Breast epithelium (tissue), 4 donors: ENCODE measurements at regions not wholly inside any gene's neighbourhood (a gene's known extent, or its start where the extent isn't known, plus 50 kb on each side); places are given as distances from the start of the nearest gene placed in this dataset.

Experiments
- DNase-seq, 2 donors: peaks; one replicate each; pipeline ENCODE4 v3.0.0-alpha.2; 2019; ENCODE audit warnings: low spot score in 2 of 2
- H3K27ac ChIP-seq, 2 donors: fragments of 200-600 bp; sonication (generic) in 1 of 2; one replicate each; pipeline ENCODE4 v1.5.1; 2016 to 2019; ENCODE audit warnings: mild to moderate bottlenecking in 1 of 2
- H3K27me3 ChIP-seq, 2 donors: fragments of 200-600 bp; sonication (generic) in 1 of 2; one replicate each; pipeline versions ENCODE4 v1.5.1 to v1.6.0; 2017 to 2019; ENCODE audit warnings: control low read depth in 1 of 2, mild to moderate bottlenecking in 1 of 2
- H3K36me3 ChIP-seq: fragments of 200-600 bp; one replicate; pipeline ENCODE4 v1.5.1; 2019
- H3K4me1 ChIP-seq, 2 donors: fragments of 200-600 bp; sonication (generic); one replicate each; pipeline ENCODE4 v1.5.1; 2016 to 2019; ENCODE audit warnings: control low read depth in 1 of 2
- H3K4me3 ChIP-seq, 3 donors: fragments of 200-600 bp; sonication (generic); 1 replicate in 2 of 3; 2 replicates in 1 of 3; pipeline ENCODE4 v1.5.1; 2016 to 2019; ENCODE audit warnings: mild to moderate bottlenecking in 3 of 3, moderate library complexity in 2 of 3
- H3K9me3 ChIP-seq, 2 donors: fragments of 200-600 bp; sonication (generic) in 1 of 2; one replicate each; pipeline ENCODE4 v1.5.1; 2016 to 2019; ENCODE audit warnings: control low read depth in 1 of 2
- POLR2A ChIP-seq: fragments of 450-650 bp; IDR thresholded peaks from one replicate; pipeline ENCODE4 v1.6.1; 2016; ENCODE audit warnings: antibody characterized with exemption, mild to moderate bottlenecking, moderate library complexity
- POLR2AphosphoS5 ChIP-seq, 3 donors: sonication (generic); formaldehyde crosslinking; IDR thresholded peaks; one replicate each; pipeline ENCODE4 v1.6.1; 2017; ENCODE audit warnings: antibody characterized with exemption in 3 of 3
- intact Hi-C: fragments of 100-400 bp; cut with DNase I; formaldehyde crosslinking; loops from one replicate; pipeline ENCODE4 v1.15.1; 2023; ENCODE audit warnings: low total_unique reads
- TF ChIP-seq, protein P1 (sequence below), 3 donors: fragments of 450-650 bp; IDR thresholded peaks; one replicate each; pipeline ENCODE4 v1.5.1; 2016 to 2017; ENCODE audit warnings: antibody characterized with exemption in 3 of 3, mild to moderate bottlenecking in 3 of 3, moderate library complexity in 3 of 3

DNA sequence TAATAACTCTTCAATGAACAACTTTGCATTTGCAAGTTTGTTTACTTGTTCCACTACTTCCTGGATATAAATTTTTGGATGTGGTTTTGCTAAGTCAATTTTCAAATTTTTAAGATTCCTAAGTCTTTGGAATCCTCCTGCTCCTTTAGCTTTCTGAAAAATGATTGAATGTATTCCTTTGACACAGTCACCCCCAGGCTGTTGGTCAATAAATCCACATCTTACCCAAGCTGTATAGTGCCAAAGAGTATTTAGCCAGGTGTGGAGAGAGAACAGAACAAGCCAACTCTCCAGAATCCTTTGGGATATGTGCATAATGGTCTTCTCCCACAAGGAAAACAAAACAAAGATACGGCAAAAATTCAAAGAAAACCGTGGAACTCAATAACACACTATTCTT, 56.9 kb upstream of the INTU start:
- no peak for DNase-seq
- Histone ChIP-seq H3K4me1 (no peaks in the 10 kb centered on the region), H3K4me3 (no peak overlapping the region), H3K27me3 (no peaks in the 10 kb centered on the region), H3K27ac (no peak overlapping the region), H3K36me3 (no peaks in the 10 kb centered on the region), H3K9me3 (no peaks in the 10 kb centered on the region)
- TF ChIP-seq, protein P1, sequence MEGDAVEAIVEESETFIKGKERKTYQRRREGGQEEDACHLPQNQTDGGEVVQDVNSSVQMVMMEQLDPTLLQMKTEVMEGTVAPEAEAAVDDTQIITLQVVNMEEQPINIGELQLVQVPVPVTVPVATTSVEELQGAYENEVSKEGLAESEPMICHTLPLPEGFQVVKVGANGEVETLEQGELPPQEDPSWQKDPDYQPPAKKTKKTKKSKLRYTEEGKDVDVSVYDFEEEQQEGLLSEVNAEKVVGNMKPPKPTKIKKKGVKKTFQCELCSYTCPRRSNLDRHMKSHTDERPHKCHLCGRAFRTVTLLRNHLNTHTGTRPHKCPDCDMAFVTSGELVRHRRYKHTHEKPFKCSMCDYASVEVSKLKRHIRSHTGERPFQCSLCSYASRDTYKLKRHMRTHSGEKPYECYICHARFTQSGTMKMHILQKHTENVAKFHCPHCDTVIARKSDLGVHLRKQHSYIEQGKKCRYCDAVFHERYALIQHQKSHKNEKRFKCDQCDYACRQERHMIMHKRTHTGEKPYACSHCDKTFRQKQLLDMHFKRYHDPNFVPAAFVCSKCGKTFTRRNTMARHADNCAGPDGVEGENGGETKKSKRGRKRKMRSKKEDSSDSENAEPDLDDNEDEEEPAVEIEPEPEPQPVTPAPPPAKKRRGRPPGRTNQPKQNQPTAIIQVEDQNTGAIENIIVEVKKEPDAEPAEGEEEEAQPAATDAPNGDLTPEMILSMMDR (IDR thresholded peaks at IDR 0.05), result no peak
- intact Hi-C loops, result no loop called here

- TF ChIP-seq POLR2AphosphoS5 (IDR thresholded peaks at IDR 0.05), result no peak
- TF ChIP-seq, protein P1 (IDR thresholded peaks at IDR 0.05), result no peak
- TF ChIP-seq POLR2A, result no peak
- no peaks in the 10 kb centered on the region for H3K36me3 ChIP-seq
- intact Hi-C loops, result no loop called here
- no peaks in the 10 kb centered on the region for H3K9me3 ChIP-seq
- H3K4me1 ChIP-seq, result no peaks in the 10 kb centered on the region
- H3K4me3 ChIP-seq, result no peak overlapping the region
- H3K27ac ChIP-seq, result no peak overlapping the region
- no peaks in the 10 kb centered on the region for H3K27me3 ChIP-seq
- no peak for DNase-seq
Measured at GRCh38 chr4:127578491-127578890, 54.3 kb upstream of the INTU start.

DNA sequence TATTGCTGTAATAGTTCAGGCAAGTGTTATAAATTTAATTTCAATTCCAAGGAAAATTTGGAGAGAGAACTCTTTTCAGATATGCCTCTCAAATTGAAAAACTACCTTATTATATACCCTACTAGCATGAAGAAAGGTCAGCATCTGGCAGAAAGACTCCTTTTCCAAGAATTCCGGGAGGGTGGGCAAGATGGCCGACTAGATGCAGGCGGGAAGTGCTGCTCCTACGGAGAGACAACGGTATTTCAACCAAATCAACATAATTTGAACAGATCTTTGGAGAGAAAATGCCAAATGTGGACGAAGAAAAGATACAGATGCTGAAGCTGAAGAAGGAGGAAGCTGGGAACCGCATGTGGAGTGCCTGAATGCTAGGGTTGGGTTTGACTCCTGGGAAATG, 53.8 kb upstream of the INTU start:
- Histone ChIP-seq H3K4me3 (no peak overlapping the region), H3K4me1 (no peaks in the 10 kb centered on the region), H3K27me3 (no peaks in the 10 kb centered on the region), H3K9me3 (no peaks in the 10 kb centered on the region), H3K36me3 (no peaks in the 10 kb centered on the region), H3K27ac (no peak overlapping the region)
- no peak for DNase-seq
- intact Hi-C loops, result no loop called here
- TF ChIP-seq, protein P1 (IDR thresholded peaks at IDR 0.05), result no peak
- TF ChIP-seq POLR2A (no peak), POLR2AphosphoS5 (IDR thresholded peaks at IDR 0.05) (no peak)

GRCh38 chr4:127579821-127580220, 52.9 kb upstream of the INTU start:
- Histone ChIP-seq H3K36me3 (no peaks in the 10 kb centered on the region), H3K27me3 (no peaks in the 10 kb centered on the region), H3K27ac (no peak overlapping the region), H3K4me1 (no peaks in the 10 kb centered on the region), H3K4me3 (no peak overlapping the region), H3K9me3 (no peaks in the 10 kb centered on the region)
- TF ChIP-seq POLR2AphosphoS5 (IDR thresholded peaks at IDR 0.05), result no peak
- TF ChIP-seq, protein P1 (IDR thresholded peaks at IDR 0.05), result no peak
- no peak for TF ChIP-seq POLR2A
- no peak for DNase-seq
- intact Hi-C loops, result loop anchor here (5.0 kb wide), 1 partner anchor 1313 kb away; no protein-coding TSS in a partner anchor

GRCh38 chr4:127580300-127580699, 52.5 kb upstream of the INTU start:
- H3K4me3 ChIP-seq, result no peak overlapping the region
- H3K4me1 ChIP-seq, result no peaks in the 10 kb centered on the region
- DNase-seq, result no peak
- H3K36me3 ChIP-seq, result no peaks in the 10 kb centered on the region
- intact Hi-C loops, result loop anchor here (5.0 kb wide), 1 partner anchor 1313 kb away; no protein-coding TSS in a partner anchor
- no peaks in the 10 kb centered on the region for H3K27me3 ChIP-seq
- no peak overlapping the region for H3K27ac ChIP-seq
- H3K9me3 ChIP-seq, result no peaks in the 10 kb centered on the region
- TF ChIP-seq, protein P1 (IDR thresholded peaks at IDR 0.05), result no peak
- no peak for TF ChIP-seq POLR2AphosphoS5 (IDR thresholded peaks at IDR 0.05)
- TF ChIP-seq POLR2A, result no peak
